HCT116 (cell line): ENCODE measurements at regions not wholly inside any gene's neighbourhood (a gene's known extent, or its start where the extent isn't known, plus 50 kb on each side); places are given as distances from the start of the nearest gene placed in this dataset.

Source experiments
- ATAC-seq: fragments of 200-7000 bp; cut with Tn5 transposase; 2 replicates; pipeline ENCODE4 v1.9.1; 2020; ENCODE audit warnings: mild to moderate bottlenecking, moderate library complexity
- BruUV-seq: library from RNA; stranded (reverse); fragments of 400-500 nt; replicated peaks from 2 replicates; lab custom pipeline; 2021; lab: Mats Ljungman, UMichigan
- CTCF ChIA-PET: fragments of 300-600 bp; sonication (Branson Sonifier 250); formaldehyde crosslinking; loops from one replicate; lab custom pipeline; 2021; ENCODE audit warnings: antibody characterized with exemption; lab: Charles Lee
- POLR2A ChIA-PET: fragments of 300-600, 350-600 bp; sonication (Branson Sonifier 250); formaldehyde crosslinking; loops from one replicate; lab custom pipeline; 2021; ENCODE audit warnings: antibody characterized with exemption; lab: Charles Lee
- RAD21 ChIA-PET, 2 experiments: fragments of 300-600 bp; sonication (Branson Sonifier 250); formaldehyde crosslinking; loops; one replicate each; lab custom pipeline; 2023; ENCODE audit warnings: low total read pairs in 2 of 2; ENCODE audit not compliant: uncharacterized antibody in 2 of 2, unreplicated experiment in 2 of 2, low non-redundant PET in 1 of 2; lab: Charles Lee
- DNase-seq: peaks from one replicate; pipeline ENCODE4 v3.0.0-alpha.2; 2010; ENCODE audit warnings: low read depth, low spot score
- H2AFZ ChIP-seq: fragments of 200-600 bp; shearing (Covaris generic), sonication (generic); 2 replicates; pipeline ENCODE4 v1.6.1; 2017; ENCODE audit warnings: low read depth, mixed run types, mixed read lengths, antibody characterized with exemption, low read length; ENCODE audit not compliant: poor library complexity, severe bottlenecking
- H3K27ac ChIP-seq: 2 replicates; pipeline ENCODE4 v1.5.1; 2012; ENCODE audit warnings: low read depth, low read length
- H3K27me3 ChIP-seq: fragments of 200-600 bp; sonication (generic); 2 replicates; pipeline ENCODE4 v1.6.1; 2016; ENCODE audit warnings: mixed run types, low read length, mixed read lengths; ENCODE audit not compliant: insufficient read depth
- H3K36me3 ChIP-seq, 2 experiments: fragments of 200-500 bp in 1 of 2; fragments of 200-600 bp in 1 of 2; sonication (Bioruptor generic) in 1 of 2; sonication (generic) in 1 of 2; 2 replicates each; pipeline versions ENCODE4 v1.5.1 to v1.6.1; 2014 to 2016; ENCODE audit warnings: low read length in 2 of 2, inconsistent platforms in 1 of 2, mixed read lengths in 1 of 2, mixed run types in 1 of 2; ENCODE audit not compliant: insufficient read depth in 2 of 2, control insufficient read depth in 1 of 2
- H3K4me1 ChIP-seq, 2 experiments: fragments of 200-600 bp in 1 of 2; sonication (generic) in 1 of 2; 2 replicates each; pipeline versions ENCODE4 v1.5.1 to v1.6.1; 2012 to 2017; ENCODE audit warnings: low read length in 2 of 2, inconsistent platforms in 1 of 2, mild to moderate bottlenecking in 1 of 2, mixed read lengths in 1 of 2, mixed run types in 1 of 2, moderate library complexity in 1 of 2; ENCODE audit not compliant: insufficient read depth in 2 of 2, control insufficient read depth in 1 of 2
- H3K4me2 ChIP-seq: fragments of 200-600 bp; sonication (generic); 2 replicates; pipeline ENCODE4 v1.6.1; 2017; ENCODE audit warnings: mixed run types, low read length, mixed read lengths
- H3K4me3 ChIP-seq, 2 experiments: fragments of 200-600 bp in 1 of 2; sonication (generic) in 1 of 2; replicated peaks in 1 of 2; 2 replicates each; pipeline ENCODE4 v1.5.1; 2011 to 2016; ENCODE audit warnings: low read length in 2 of 2, control low read depth in 1 of 2, low read depth in 1 of 2, mild to moderate bottlenecking in 1 of 2, mixed read lengths in 1 of 2, mixed run types in 1 of 2
- H3K79me2 ChIP-seq: fragments of 200-600 bp; sonication (generic); 2 replicates; pipeline ENCODE4 v1.6.1; 2017; ENCODE audit warnings: mild to moderate bottlenecking, mixed run types, low read length, moderate library complexity, mixed read lengths; ENCODE audit not compliant: insufficient read depth
- H3K9ac ChIP-seq: fragments of 200-600 bp; sonication (generic); 2 replicates; pipeline ENCODE4 v1.6.1; 2016; ENCODE audit warnings: low read length, mixed read lengths
- H3K9me2 ChIP-seq: fragments of 200-600 bp; sonication (generic), shearing (Covaris generic); 2 replicates; pipeline ENCODE4 v1.6.1; 2017; ENCODE audit warnings: mixed run types, mild to moderate bottlenecking, moderate library complexity; ENCODE audit not compliant: insufficient read depth
- H3K9me3 ChIP-seq, 2 experiments: fragments of 200-500 bp in 1 of 2; fragments of 200-600 bp in 1 of 2; sonication (Bioruptor generic) in 1 of 2; sonication (generic) in 1 of 2; 2 replicates each; pipeline ENCODE4 v1.6.1; 2014 to 2017; ENCODE audit warnings: low read length in 2 of 2, mixed read lengths in 2 of 2, inconsistent platforms in 1 of 2, low read depth in 1 of 2, mild to moderate bottlenecking in 1 of 2, mixed run types in 1 of 2, moderate library complexity in 1 of 2; ENCODE audit not compliant: control insufficient read depth in 1 of 2, insufficient read depth in 1 of 2
- H4K20me1 ChIP-seq: fragments of 200-600 bp; sonication (generic), shearing (Covaris generic); 2 replicates; pipeline ENCODE4 v1.6.1; 2017; ENCODE audit warnings: mixed run types, mild to moderate bottlenecking, moderate library complexity; ENCODE audit not compliant: insufficient read depth
- ATF3 ChIP-seq: IDR thresholded peaks from 2 replicates; pipeline ENCODE4 v1.6.1; 2012
- CEBPB ChIP-seq: IDR thresholded peaks from 2 replicates; pipeline ENCODE4 v1.6.1; 2012; ENCODE audit warnings: low read depth
- EGR1 ChIP-seq: IDR thresholded peaks from 2 replicates; pipeline ENCODE4 v1.6.1; 2012; ENCODE audit warnings: low read depth
- EZH2 ChIP-seq: fragments of 200-600 bp; sonication (generic); IDR thresholded peaks from 2 replicates; pipeline ENCODE4 v1.6.1; 2017; ENCODE audit warnings: antibody characterized with exemption, mixed run types
- FOSL1 ChIP-seq: IDR thresholded peaks from 2 replicates; pipeline ENCODE4 v1.6.1; 2012; ENCODE audit warnings: low read depth
- POLR2A ChIP-seq: IDR thresholded peaks from 2 replicates; pipeline ENCODE4 v1.7.0; 2011; ENCODE audit warnings: borderline replicate concordance; ENCODE audit not compliant: insufficient read depth, insufficient read length; ENCODE audit errors: extremely low read depth
- SIN3A ChIP-seq: IDR thresholded peaks from 2 replicates; pipeline ENCODE4 v1.6.1; 2012; ENCODE audit warnings: low read depth
- SP1 ChIP-seq: IDR thresholded peaks from 2 replicates; pipeline ENCODE4 v1.6.1; 2012; ENCODE audit warnings: low read depth
- YY1 ChIP-seq: IDR thresholded peaks from 2 replicates; pipeline ENCODE4 v1.6.1; 2011; ENCODE audit warnings: low read length, low read depth, moderate library complexity, mild to moderate bottlenecking; ENCODE audit not compliant: insufficient replicate concordance; ENCODE audit errors: extremely low read depth
- ZBTB33 ChIP-seq: IDR thresholded peaks from 2 replicates; pipeline ENCODE4 v1.6.1; 2011; ENCODE audit warnings: mild to moderate bottlenecking, low read length, moderate library complexity; ENCODE audit not compliant: insufficient replicate concordance; ENCODE audit errors: extremely low read depth
- intact Hi-C: fragments of 100-400 bp; cut with micrococcal nuclease; formaldehyde crosslinking; loops from 2 replicates; pipeline ENCODE4 v1.10.0; 2022

GRCh38 chr2:16008856-16009255, 68.5 kb downstream of the MYCN start:
- H4K20me1 ChIP-seq: no peaks in the 10 kb centered on the region
- no peak for ATAC-seq
- peaks cover 7 to 11% of the 10 kb centered on the region in 2 experiments; a peak in 3 of 4 replicates for H3K4me1 ChIP-seq
- H3K9me2 ChIP-seq: no peaks in the 10 kb centered on the region
- H2AFZ ChIP-seq: no peak overlapping the region
- H3K4me3 ChIP-seq: no peak overlapping the region
- DNase-seq: no peak
- ChIA-PET CTCF (no interaction called here), POLR2A (no interaction called here), RAD21 (no interaction called here)
- no peak overlapping the region for H3K4me2 ChIP-seq
- no peaks in the 10 kb centered on the region for H3K36me3 ChIP-seq
- BruUV-seq: no TSS peak
- H3K27ac ChIP-seq: no peak overlapping the region
- TF ChIP-seq POLR2A (no peak), YY1 (no peak), CEBPB (no peak), SP1 (no peak), EGR1 (no peak), ZBTB33 (no peak), ATF3 (no peak), FOSL1 (no peak), EZH2 (no peak), SIN3A (no peak)
- intact Hi-C loops: no loop called here
- peaks cover 15% of the 10 kb centered on the region for H3K27me3 ChIP-seq
- no peaks in the 10 kb centered on the region for H3K9me3 ChIP-seq
- H3K79me2 ChIP-seq: no peaks in the 10 kb centered on the region
- no peak overlapping the region for H3K9ac ChIP-seq
